ENCODE measurements at regions not wholly inside any gene's neighbourhood (a gene's known extent, or its start where the extent isn't known, plus 50 kb on each side); places are given as distances from the start of the nearest gene placed in this dataset.
A peak's percentile ranks its signal among the peaks of the same experiment; 100 is the strongest.

DNA sequence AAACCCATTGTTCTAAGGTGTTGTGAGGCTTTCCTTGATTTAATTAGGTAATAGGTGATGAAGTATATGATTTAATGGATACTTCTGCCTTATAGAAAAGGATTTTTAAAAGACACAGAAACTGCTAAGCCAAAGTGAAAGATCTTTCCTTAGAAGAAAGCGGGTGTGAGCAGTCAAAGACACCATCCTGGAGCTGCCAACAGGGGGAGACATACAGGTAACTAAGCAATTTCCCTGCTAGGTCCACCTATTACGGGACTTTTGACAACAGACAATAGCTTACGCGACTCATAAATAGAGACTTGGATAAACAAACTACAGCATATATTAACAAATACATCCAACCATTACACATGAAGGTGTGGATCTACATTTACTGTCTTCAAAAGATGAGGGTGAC, 669.5 kb downstream of the SQOR start:
- TF ChIP-seq EZH2phosphoT487 (IDR thresholded peaks at IDR 0.05; ENCODE audit: borderline replicate concordance) (no peak), EZH2 (IDR thresholded peaks at IDR 0.05) (no peak), POLR2AphosphoS5 (IDR thresholded peaks at IDR 0.05; ENCODE audit: low read depth, low read length) (no peak), RAD21 (IDR thresholded peaks at IDR 0.05; ENCODE audit: low read depth) (no peak), SIN3A (IDR thresholded peaks at IDR 0.05; ENCODE audit: low read depth) (no peak), POLR2A (IDR thresholded peaks at IDR 0.05; ENCODE audit: borderline replicate concordance, extremely low read depth, insufficient read depth, insufficient read length) (no peak), CEBPB (IDR thresholded peaks at IDR 0.05; ENCODE audit: low read depth) (no peak), ZNF274 (IDR thresholded peaks at IDR 0.05; ENCODE audit: low read depth, low read length) (no peak), YY1 (IDR thresholded peaks at IDR 0.05; ENCODE audit: extremely low read depth, insufficient replicate concordance, low read depth, low read length) (no peak)
- TF ChIP-seq, protein P1, sequence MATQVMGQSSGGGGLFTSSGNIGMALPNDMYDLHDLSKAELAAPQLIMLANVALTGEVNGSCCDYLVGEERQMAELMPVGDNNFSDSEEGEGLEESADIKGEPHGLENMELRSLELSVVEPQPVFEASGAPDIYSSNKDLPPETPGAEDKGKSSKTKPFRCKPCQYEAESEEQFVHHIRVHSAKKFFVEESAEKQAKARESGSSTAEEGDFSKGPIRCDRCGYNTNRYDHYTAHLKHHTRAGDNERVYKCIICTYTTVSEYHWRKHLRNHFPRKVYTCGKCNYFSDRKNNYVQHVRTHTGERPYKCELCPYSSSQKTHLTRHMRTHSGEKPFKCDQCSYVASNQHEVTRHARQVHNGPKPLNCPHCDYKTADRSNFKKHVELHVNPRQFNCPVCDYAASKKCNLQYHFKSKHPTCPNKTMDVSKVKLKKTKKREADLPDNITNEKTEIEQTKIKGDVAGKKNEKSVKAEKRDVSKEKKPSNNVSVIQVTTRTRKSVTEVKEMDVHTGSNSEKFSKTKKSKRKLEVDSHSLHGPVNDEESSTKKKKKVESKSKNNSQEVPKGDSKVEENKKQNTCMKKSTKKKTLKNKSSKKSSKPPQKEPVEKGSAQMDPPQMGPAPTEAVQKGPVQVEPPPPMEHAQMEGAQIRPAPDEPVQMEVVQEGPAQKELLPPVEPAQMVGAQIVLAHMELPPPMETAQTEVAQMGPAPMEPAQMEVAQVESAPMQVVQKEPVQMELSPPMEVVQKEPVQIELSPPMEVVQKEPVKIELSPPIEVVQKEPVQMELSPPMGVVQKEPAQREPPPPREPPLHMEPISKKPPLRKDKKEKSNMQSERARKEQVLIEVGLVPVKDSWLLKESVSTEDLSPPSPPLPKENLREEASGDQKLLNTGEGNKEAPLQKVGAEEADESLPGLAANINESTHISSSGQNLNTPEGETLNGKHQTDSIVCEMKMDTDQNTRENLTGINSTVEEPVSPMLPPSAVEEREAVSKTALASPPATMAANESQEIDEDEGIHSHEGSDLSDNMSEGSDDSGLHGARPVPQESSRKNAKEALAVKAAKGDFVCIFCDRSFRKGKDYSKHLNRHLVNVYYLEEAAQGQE (IDR thresholded peaks at IDR 0.05; ENCODE audit: low read depth): no peak
- TF ChIP-seq, protein P2, sequence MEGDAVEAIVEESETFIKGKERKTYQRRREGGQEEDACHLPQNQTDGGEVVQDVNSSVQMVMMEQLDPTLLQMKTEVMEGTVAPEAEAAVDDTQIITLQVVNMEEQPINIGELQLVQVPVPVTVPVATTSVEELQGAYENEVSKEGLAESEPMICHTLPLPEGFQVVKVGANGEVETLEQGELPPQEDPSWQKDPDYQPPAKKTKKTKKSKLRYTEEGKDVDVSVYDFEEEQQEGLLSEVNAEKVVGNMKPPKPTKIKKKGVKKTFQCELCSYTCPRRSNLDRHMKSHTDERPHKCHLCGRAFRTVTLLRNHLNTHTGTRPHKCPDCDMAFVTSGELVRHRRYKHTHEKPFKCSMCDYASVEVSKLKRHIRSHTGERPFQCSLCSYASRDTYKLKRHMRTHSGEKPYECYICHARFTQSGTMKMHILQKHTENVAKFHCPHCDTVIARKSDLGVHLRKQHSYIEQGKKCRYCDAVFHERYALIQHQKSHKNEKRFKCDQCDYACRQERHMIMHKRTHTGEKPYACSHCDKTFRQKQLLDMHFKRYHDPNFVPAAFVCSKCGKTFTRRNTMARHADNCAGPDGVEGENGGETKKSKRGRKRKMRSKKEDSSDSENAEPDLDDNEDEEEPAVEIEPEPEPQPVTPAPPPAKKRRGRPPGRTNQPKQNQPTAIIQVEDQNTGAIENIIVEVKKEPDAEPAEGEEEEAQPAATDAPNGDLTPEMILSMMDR (IDR thresholded peaks at IDR 0.05 in 2 of 3, conservative IDR thresholded peaks at IDR 0.05 in 1 of 3; ENCODE audit: borderline replicate concordance in 1 of 3, insufficient read depth in 1 of 3, low read depth in 2 of 3, low read length in 2 of 3): peak in 2 of 3 experiments; percentile 45 to 50; a peak in 3 of 6 replicates
- TF ChIP-seq, protein P3, sequence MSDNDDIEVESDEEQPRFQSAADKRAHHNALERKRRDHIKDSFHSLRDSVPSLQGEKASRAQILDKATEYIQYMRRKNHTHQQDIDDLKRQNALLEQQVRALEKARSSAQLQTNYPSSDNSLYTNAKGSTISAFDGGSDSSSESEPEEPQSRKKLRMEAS (IDR thresholded peaks at IDR 0.05): no peak
- TF ChIP-seq, protein P4, sequence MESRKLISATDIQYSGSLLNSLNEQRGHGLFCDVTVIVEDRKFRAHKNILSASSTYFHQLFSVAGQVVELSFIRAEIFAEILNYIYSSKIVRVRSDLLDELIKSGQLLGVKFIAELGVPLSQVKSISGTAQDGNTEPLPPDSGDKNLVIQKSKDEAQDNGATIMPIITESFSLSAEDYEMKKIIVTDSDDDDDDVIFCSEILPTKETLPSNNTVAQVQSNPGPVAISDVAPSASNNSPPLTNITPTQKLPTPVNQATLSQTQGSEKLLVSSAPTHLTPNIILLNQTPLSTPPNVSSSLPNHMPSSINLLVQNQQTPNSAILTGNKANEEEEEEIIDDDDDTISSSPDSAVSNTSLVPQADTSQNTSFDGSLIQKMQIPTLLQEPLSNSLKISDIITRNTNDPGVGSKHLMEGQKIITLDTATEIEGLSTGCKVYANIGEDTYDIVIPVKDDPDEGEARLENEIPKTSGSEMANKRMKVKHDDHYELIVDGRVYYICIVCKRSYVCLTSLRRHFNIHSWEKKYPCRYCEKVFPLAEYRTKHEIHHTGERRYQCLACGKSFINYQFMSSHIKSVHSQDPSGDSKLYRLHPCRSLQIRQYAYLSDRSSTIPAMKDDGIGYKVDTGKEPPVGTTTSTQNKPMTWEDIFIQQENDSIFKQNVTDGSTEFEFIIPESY (IDR thresholded peaks at IDR 0.05; ENCODE audit: extremely low read depth, insufficient replicate concordance, low read length): no peak
- TF ChIP-seq, protein P5, sequence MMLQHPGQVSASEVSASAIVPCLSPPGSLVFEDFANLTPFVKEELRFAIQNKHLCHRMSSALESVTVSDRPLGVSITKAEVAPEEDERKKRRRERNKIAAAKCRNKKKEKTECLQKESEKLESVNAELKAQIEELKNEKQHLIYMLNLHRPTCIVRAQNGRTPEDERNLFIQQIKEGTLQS (IDR thresholded peaks at IDR 0.05): no peak

All from HCT116 (cell line).